ENCODE measurements at regions not wholly inside any gene's neighbourhood (a gene's known extent, or its start where the extent isn't known, plus 50 kb on each side); places are given as distances from the start of the nearest gene placed in this dataset.

GRCh38 chr21:28826569-28826968, 166.1 kb downstream of the LTN1 start:
- no peaks in the 10 kb centered on the region for H3K36me3 ChIP-seq
- peak overlapping the region in 2 of 4 donors; percentile 9 to 24 for H3K27ac ChIP-seq
- no peaks in the 10 kb centered on the region for H3K9me3 ChIP-seq
- H3K4me3 ChIP-seq, result no peak overlapping the region
- in situ Hi-C loops (cut with MboI; ENCODE audit: low pct_ligation_motif_present in 1 of 4, low pct_unique_long_range_greater_than_20kb in 1 of 4, low sequenced_read_pairs in 3 of 4), result no loop called here
- peaks cover 9 to 27% (median 14%) of the 10 kb centered on the region in 4 donors for H3K4me1 ChIP-seq
- DNase-seq, result no peak
- H3K27me3 ChIP-seq, result no peaks in the 10 kb centered on the region
- no peak for TF ChIP-seq POLR2A (IDR thresholded peaks at IDR 0.05)
- WGBS, 2 donors (ENCODE audit: low coverage in 1 of 2), result 65 to 77% methylated on average over 4 to 6 of the region's 6 CpGs
- intact Hi-C loops (cut with DNase I; ENCODE audit: low total_unique reads), result no loop called here

- no peaks in the 10 kb centered on the region for H3K27me3 ChIP-seq
- in situ Hi-C loops (cut with MboI; ENCODE audit: low pct_ligation_motif_present in 1 of 4, low pct_unique_long_range_greater_than_20kb in 1 of 4, low sequenced_read_pairs in 3 of 4), result no loop called here
- DNase-seq, result no peak
- peaks cover 9 to 28% (median 14%) of the 10 kb centered on the region in 4 donors for H3K4me1 ChIP-seq
- H3K36me3 ChIP-seq, result no peaks in the 10 kb centered on the region
- H3K4me3 ChIP-seq, result no peak overlapping the region
- 76 to 92% methylated on average over 2 of the region's 2 CpGs for WGBS, 2 donors (ENCODE audit: low coverage in 1 of 2)
- H3K27ac ChIP-seq, result peak overlapping the region in 1 of 4 donors; percentile 25
- no peaks in the 10 kb centered on the region for H3K9me3 ChIP-seq
- intact Hi-C loops (cut with DNase I; ENCODE audit: low total_unique reads), result no loop called here
- no peak for TF ChIP-seq CTCF (IDR thresholded peaks at IDR 0.05)
- TF ChIP-seq POLR2AphosphoS5 (IDR thresholded peaks at IDR 0.05), result no peak
- TF ChIP-seq POLR2A (IDR thresholded peaks at IDR 0.05), result no peak
- no peak for TF ChIP-seq EP300 (IDR thresholded peaks at IDR 0.05; ENCODE audit: low read depth)
These were observed 166.7 kb downstream of the LTN1 start for GRCh38 chr21:28826021-28826420.

- in situ Hi-C loops (cut with MboI; ENCODE audit: low pct_ligation_motif_present in 1 of 4, low pct_unique_long_range_greater_than_20kb in 1 of 4, low sequenced_read_pairs in 3 of 4), result no loop called here
- no peak overlapping the region for H3K4me3 ChIP-seq
- DNase-seq, result no peak
- H3K27ac ChIP-seq, result peak overlapping the region; percentile 59 to 72 (median 67)
- no peaks in the 10 kb centered on the region for H3K36me3 ChIP-seq
- peaks cover 9 to 28% (median 14%) of the 10 kb centered on the region in 4 donors for H3K4me1 ChIP-seq
- 67 to 77% methylated on average over 2 of the region's 2 CpGs for WGBS, 2 donors (ENCODE audit: low coverage in 1 of 2)
- intact Hi-C loops (cut with DNase I; ENCODE audit: low total_unique reads), result no loop called here
- no peaks in the 10 kb centered on the region for H3K9me3 ChIP-seq
- no peaks in the 10 kb centered on the region for H3K27me3 ChIP-seq
- TF ChIP-seq EP300 (IDR thresholded peaks at IDR 0.05; ENCODE audit: low read depth), result no peak
- TF ChIP-seq POLR2AphosphoS5 (IDR thresholded peaks at IDR 0.05), result no peak
- no peak for TF ChIP-seq POLR2A (IDR thresholded peaks at IDR 0.05)
- TF ChIP-seq CTCF (IDR thresholded peaks at IDR 0.05), result no peak
These were observed 169.2 kb downstream of the LTN1 start for GRCh38 chr21:28823429-28823828.

- intact Hi-C loops (cut with DNase I; ENCODE audit: low total_unique reads) (no loop called here), in situ Hi-C loops (cut with MboI; ENCODE audit: low pct_ligation_motif_present in 1 of 4, low pct_unique_long_range_greater_than_20kb in 1 of 4, low sequenced_read_pairs in 3 of 4) (no loop called here)
- no peak overlapping the region for H3K4me3 ChIP-seq
- H3K27ac ChIP-seq, result peak overlapping the region; percentile 59 to 72 (median 67)
- no peaks in the 10 kb centered on the region for H3K9me3 ChIP-seq
- peaks cover 9 to 28% (median 14%) of the 10 kb centered on the region in 4 donors for H3K4me1 ChIP-seq
- DNase-seq, result peak; percentile 30
- no peaks in the 10 kb centered on the region for H3K36me3 ChIP-seq
- TF ChIP-seq POLR2A (IDR thresholded peaks at IDR 0.05) (no peak), POLR2AphosphoS5 (IDR thresholded peaks at IDR 0.05) (peak in 2 of 3 donors; percentile 52 to 69), EP300 (IDR thresholded peaks at IDR 0.05; ENCODE audit: low read depth) (peak; percentile 8), CTCF (IDR thresholded peaks at IDR 0.05) (no peak)
- 41 to 42% methylated on average over 2 to 3 of the region's 3 CpGs for whole genome bisulfite sequencing, 2 donors (ENCODE audit: low coverage in 1 of 2)
- H3K27me3 ChIP-seq, result no peaks in the 10 kb centered on the region
These were observed 170.0 kb downstream of the LTN1 start for GRCh38 chr21:28822486-28823335.

- DNase-seq, result no peak
- no peak for TF ChIP-seq POLR2AphosphoS5 (IDR thresholded peaks at IDR 0.05)
- no peak for TF ChIP-seq EP300 (IDR thresholded peaks at IDR 0.05; ENCODE audit: low read depth)
- TF ChIP-seq CTCF (IDR thresholded peaks at IDR 0.05), result no peak
- no peak for TF ChIP-seq POLR2A (IDR thresholded peaks at IDR 0.05)
- Histone ChIP-seq H3K27me3 (no peaks in the 10 kb centered on the region), H3K4me3 (no peak overlapping the region), H3K36me3 (no peaks in the 10 kb centered on the region), H3K9me3 (no peaks in the 10 kb centered on the region), H3K27ac (peak overlapping the region; percentile 59 to 72 (median 67)), H3K4me1 (peaks cover 9 to 28% (median 14%) of the 10 kb centered on the region in 4 donors)
- in situ Hi-C loops (cut with MboI; ENCODE audit: low pct_ligation_motif_present in 1 of 4, low pct_unique_long_range_greater_than_20kb in 1 of 4, low sequenced_read_pairs in 3 of 4), result no loop called here
- intact Hi-C loops (cut with DNase I; ENCODE audit: low total_unique reads), result no loop called here
These were observed 170.6 kb downstream of the LTN1 start for GRCh38 chr21:28822123-28822399.

Measured in transverse colon (tissue), 4 donors.